Neuronal stem cell (in vitro differentiated cells): ENCODE measurements at regions not wholly inside any gene's neighbourhood (a gene's known extent, or its start where the extent isn't known, plus 50 kb on each side); places are given as distances from the start of the nearest gene placed in this dataset.

Source experiments
- DNase-seq: peaks from one replicate; pipeline ENCODE4 v3.0.0-alpha.2; 2013; ENCODE audit warnings: low spot score
- H2AFZ ChIP-seq: one replicate; pipeline ENCODE4 v1.6.1; 2013; ENCODE audit warnings: mild to moderate bottlenecking, low read length, inconsistent platforms
- H2AK5ac ChIP-seq: 2 replicates; pipeline ENCODE4 v1.6.1; 2013; ENCODE audit warnings: low read depth, mild to moderate bottlenecking, inconsistent platforms, low read length, moderate library complexity, mixed read lengths
- H2BK120ac ChIP-seq: 2 replicates; pipeline ENCODE4 v1.6.1; 2013; ENCODE audit warnings: low read depth, mild to moderate bottlenecking, inconsistent platforms, low read length, moderate library complexity, mixed read lengths
- H2BK12ac ChIP-seq: one replicate; pipeline ENCODE4 v1.6.1; 2013; ENCODE audit warnings: low read length, inconsistent platforms
- H2BK15ac ChIP-seq: 2 replicates; pipeline ENCODE4 v1.6.1; 2013; ENCODE audit warnings: mild to moderate bottlenecking, low read length, inconsistent platforms, mixed read lengths
- H2BK5ac ChIP-seq: one replicate; pipeline ENCODE4 v1.6.1; 2013; ENCODE audit warnings: inconsistent platforms, mild to moderate bottlenecking, low read length, moderate library complexity
- H3K14ac ChIP-seq: one replicate; pipeline ENCODE4 v1.6.1; 2013; ENCODE audit warnings: low read length, inconsistent platforms
- H3K18ac ChIP-seq: 2 replicates; pipeline ENCODE4 v1.6.1; 2013; ENCODE audit warnings: low read length, inconsistent platforms
- H3K23ac ChIP-seq: 2 replicates; pipeline ENCODE4 v1.6.1; 2013; ENCODE audit warnings: low read depth, mild to moderate bottlenecking, mixed read lengths, low read length, inconsistent platforms; ENCODE audit not compliant: poor library complexity
- H3K27ac ChIP-seq: replicated peaks from 3 replicates; pipeline ENCODE4 v1.5.1; 2013; ENCODE audit warnings: low read length, inconsistent platforms
- H3K27me3 ChIP-seq, 3 experiments: 2 replicates each; pipeline ENCODE4 v1.6.1; 2013; ENCODE audit warnings: low read length in 3 of 3, mild to moderate bottlenecking in 2 of 3, inconsistent platforms in 1 of 3, low read depth in 1 of 3, mixed read lengths in 1 of 3, moderate library complexity in 1 of 3; ENCODE audit not compliant: control insufficient read depth in 3 of 3, insufficient read depth in 3 of 3
- H3K36me3 ChIP-seq, 2 donors: replicated peaks in 1 of 2; 2 replicates each; pipeline ENCODE4 v1.6.1; 2013; ENCODE audit warnings: low read length in 2 of 2; ENCODE audit not compliant: control insufficient read depth in 2 of 2, insufficient read depth in 2 of 2
- H3K4ac ChIP-seq: 2 replicates; pipeline ENCODE4 v1.6.1; 2013; ENCODE audit warnings: inconsistent platforms, mild to moderate bottlenecking, low read length, moderate library complexity
- H3K4me1 ChIP-seq, 2 donors: 1 replicate in 1 of 2; 2 replicates in 1 of 2; pipeline ENCODE4 v1.6.1; 2013; ENCODE audit warnings: low read length in 2 of 2, low read depth in 1 of 2; ENCODE audit not compliant: control insufficient read depth in 2 of 2, insufficient read depth in 1 of 2
- H3K4me2 ChIP-seq: one replicate; pipeline ENCODE4 v1.6.1; 2013; ENCODE audit warnings: mild to moderate bottlenecking, low read length, inconsistent platforms; ENCODE audit not compliant: insufficient read depth, poor library complexity, severe bottlenecking
- H3K4me3 ChIP-seq, 2 donors: 2 replicates each; pipeline ENCODE4 v1.5.1; 2013; ENCODE audit warnings: low read length in 2 of 2, mild to moderate bottlenecking in 2 of 2, inconsistent platforms in 1 of 2, moderate library complexity in 1 of 2
- H3K79me1 ChIP-seq: one replicate; pipeline ENCODE4 v1.6.1; 2013; ENCODE audit warnings: low read depth, mild to moderate bottlenecking, inconsistent platforms, low read length, moderate library complexity
- H3K9ac ChIP-seq: one replicate; pipeline ENCODE4 v1.6.1; 2013; ENCODE audit warnings: mild to moderate bottlenecking, low read depth, low read length, inconsistent platforms; ENCODE audit not compliant: poor library complexity
- H3K9me3 ChIP-seq, 2 donors: replicated peaks in 1 of 2; 2 replicates each; pipeline versions ENCODE3 to v1.6.1; 2013; ENCODE audit warnings: low read length in 2 of 2, mild to moderate bottlenecking in 2 of 2, inconsistent platforms in 1 of 2, low read depth in 1 of 2, mixed read lengths in 1 of 2, moderate library complexity in 1 of 2; ENCODE audit not compliant: control insufficient read depth in 2 of 2, insufficient read depth in 1 of 2
- H4K8ac ChIP-seq: one replicate; pipeline ENCODE4 v1.6.1; 2013; ENCODE audit warnings: low read depth, mild to moderate bottlenecking, inconsistent platforms, low read length, moderate library complexity
- H4K91ac ChIP-seq: one replicate; pipeline ENCODE4 v1.6.1; 2013; ENCODE audit warnings: low read length, low read depth, mild to moderate bottlenecking, inconsistent platforms; ENCODE audit not compliant: poor library complexity
- WGBS, 2 donors: extraction: QIAGEN DNeasy Blood & Tissue Kit; methylation state at CpG; one replicate each; pipeline ENCODE4 v1.1.7; 2013; ENCODE audit warnings: missing lambda C conversion rate in 2 of 2, mixed read lengths in 1 of 2; ENCODE audit not compliant: insufficient read length in 2 of 2, insufficient replicate concordance in 1 of 2; ENCODE audit errors: extremely low coverage in 2 of 2; 5-methylcytosine and 5-hydroxymethylcytosine counted together

GRCh38 chr7:50851891-50852290 lies 69.2 kb upstream of the GRB10 start:
- Histone ChIP-seq H3K18ac (no peak overlapping the region), H4K91ac (no peak overlapping the region)

GRCh38 chr7:50851451-50851850 lies 68.8 kb upstream of the GRB10 start:
- Histone ChIP-seq H3K14ac (no peak overlapping the region), H2AFZ (no peak overlapping the region), H2BK120ac (no peak overlapping the region), H2BK5ac (no peak overlapping the region), H2BK12ac (no peak overlapping the region), H3K9me3 (peaks cover 0 to 2% of the 10 kb centered on the region in 2 donors), H3K27me3 (no peaks in the 10 kb centered on the region), H3K27ac (no peak overlapping the region), H3K9ac (no peak overlapping the region), H2AK5ac (no peak overlapping the region), H2BK15ac (no peak overlapping the region), H3K4me3 (no peak overlapping the region), H3K4ac (no peak overlapping the region), H3K36me3 (no peaks in the 10 kb centered on the region), H4K91ac (no peak overlapping the region), H3K4me2 (no peak overlapping the region), H3K79me1 (no peaks in the 10 kb centered on the region), H4K8ac (no peak overlapping the region), H3K4me1 (no peaks in the 10 kb centered on the region), H3K23ac (no peak overlapping the region), H3K18ac (no peak overlapping the region)
- no peak for DNase-seq
- no CpG with 5 or more reads among the region's 7 CpGs for WGBS, 2 donors

More at GRCh38 chr7:50851891-50852290, 69.2 kb upstream of the GRB10 start:
- H3K4me2 ChIP-seq, result no peak overlapping the region
- no peak overlapping the region for H2BK5ac ChIP-seq
- peaks cover 0 to 2% of the 10 kb centered on the region in 2 donors for H3K9me3 ChIP-seq
- H2AK5ac ChIP-seq, result no peak overlapping the region
- H2BK15ac ChIP-seq, result no peak overlapping the region
- peak overlapping the region; percentile 12 for H3K14ac ChIP-seq
- H2BK120ac ChIP-seq, result no peak overlapping the region
- no peaks in the 10 kb centered on the region for H3K27me3 ChIP-seq
- no peak overlapping the region for H3K23ac ChIP-seq
- H4K8ac ChIP-seq, result no peak overlapping the region
- no peak overlapping the region for H3K4ac ChIP-seq
- H3K79me1 ChIP-seq, result no peaks in the 10 kb centered on the region
- H3K4me3 ChIP-seq, result no peak overlapping the region
- no peaks in the 10 kb centered on the region for H3K4me1 ChIP-seq
- H3K9ac ChIP-seq, result no peak overlapping the region
- DNase-seq, result no peak
- no peak overlapping the region for H3K27ac ChIP-seq
- WGBS, 2 donors, result no CpG with 5 or more reads among the region's 6 CpGs
- H2AFZ ChIP-seq, result no peak overlapping the region
- no peaks in the 10 kb centered on the region for H3K36me3 ChIP-seq
- no peak overlapping the region for H2BK12ac ChIP-seq

- no peak overlapping the region for H2AK5ac ChIP-seq
- no peak for DNase-seq
- WGBS, 2 donors, result no CpG with 5 or more reads among the region's 1 CpG
- H3K4me3 ChIP-seq, result no peak overlapping the region
- H2BK120ac ChIP-seq, result no peak overlapping the region
- H3K14ac ChIP-seq, result no peak overlapping the region
- H3K23ac ChIP-seq, result peak overlapping the region; percentile 11
- no peaks in the 10 kb centered on the region for H3K79me1 ChIP-seq
- no peak overlapping the region for H3K4me2 ChIP-seq
- H3K4ac ChIP-seq, result no peak overlapping the region
- no peak overlapping the region for H2BK15ac ChIP-seq
- no peak overlapping the region for H3K18ac ChIP-seq
- H3K36me3 ChIP-seq, result no peaks in the 10 kb centered on the region
- no peak overlapping the region for H3K9ac ChIP-seq
- no peak overlapping the region for H4K8ac ChIP-seq
- H2AFZ ChIP-seq, result no peak overlapping the region
- H3K27ac ChIP-seq, result no peak overlapping the region
- no peaks in the 10 kb centered on the region for H3K4me1 ChIP-seq
- H3K9me3 ChIP-seq, result peaks cover 0 to 2% of the 10 kb centered on the region in 2 donors
- no peak overlapping the region for H2BK12ac ChIP-seq
- no peak overlapping the region for H2BK5ac ChIP-seq
- no peaks in the 10 kb centered on the region for H3K27me3 ChIP-seq
- H4K91ac ChIP-seq, result no peak overlapping the region
Observed at GRCh38 chr7:50849991-50850390, 67.3 kb upstream of the GRB10 start.

GRCh38 chr7:50848203-50848602 lies 65.5 kb upstream of the GRB10 start:
- Histone ChIP-seq H3K9me3 (peaks cover 0 to 2% of the 10 kb centered on the region in 2 donors), H4K8ac (no peak overlapping the region), H3K4me3 (no peak overlapping the region), H2BK15ac (no peak overlapping the region), H2AK5ac (no peak overlapping the region), H2BK120ac (no peak overlapping the region), H3K18ac (no peak overlapping the region), H2BK12ac (no peak overlapping the region), H3K4me1 (no peaks in the 10 kb centered on the region), H2AFZ (no peak overlapping the region), H3K14ac (no peak overlapping the region), H3K36me3 (no peaks in the 10 kb centered on the region), H3K27me3 (no peaks in the 10 kb centered on the region), H3K4ac (no peak overlapping the region), H4K91ac (no peak overlapping the region), H3K9ac (no peak overlapping the region), H2BK5ac (no peak overlapping the region), H3K4me2 (no peak overlapping the region), H3K23ac (no peak overlapping the region), H3K27ac (no peak overlapping the region), H3K79me1 (no peaks in the 10 kb centered on the region)
- DNase-seq, result no peak
- WGBS, 2 donors, result no CpG with 5 or more reads among the region's 2 CpGs
